Liver (tissue), 8 donors: ENCODE measurements at regions not wholly inside any gene's neighbourhood (a gene's known extent, or its start where the extent isn't known, plus 50 kb on each side); places are given as distances from the start of the nearest gene placed in this dataset.

Experiments
- DNase-seq: peaks from one replicate; pipeline ENCODE4 v3.0.0-alpha.2; 2017; ENCODE audit warnings: low spot score
- H3K27ac ChIP-seq, 2 donors: one replicate each; pipeline ENCODE4 v1.7.0; 2013; ENCODE audit warnings: inconsistent platforms in 2 of 2, low read length in 2 of 2, control low read depth in 1 of 2, low read depth in 1 of 2, mild to moderate bottlenecking in 1 of 2
- H3K27me3 ChIP-seq, 4 donors: one replicate each; pipeline versions ENCODE4 v1.6.1 to v1.7.0; 2013; ENCODE audit warnings: low read length in 3 of 4, inconsistent platforms in 1 of 4, mild to moderate bottlenecking in 1 of 4, moderate library complexity in 1 of 4; ENCODE audit not compliant: control insufficient read depth in 4 of 4, insufficient read depth in 4 of 4
- H3K36me3 ChIP-seq, 4 donors: one replicate each; pipeline versions ENCODE4 v1.6.1 to v1.7.0; 2013; ENCODE audit warnings: low read length in 3 of 4, mild to moderate bottlenecking in 3 of 4, low read depth in 1 of 4, moderate library complexity in 1 of 4; ENCODE audit not compliant: control insufficient read depth in 4 of 4, insufficient read depth in 3 of 4
- H3K4me1 ChIP-seq, 4 donors: one replicate each; pipeline versions ENCODE4 v1.6.1 to v1.7.0; 2013; ENCODE audit warnings: low read length in 3 of 4, mild to moderate bottlenecking in 3 of 4, moderate library complexity in 1 of 4; ENCODE audit not compliant: control insufficient read depth in 4 of 4, insufficient read depth in 4 of 4
- H3K4me3 ChIP-seq, 3 donors: one replicate each; pipeline versions ENCODE4 v1.6.1 to v1.7.0; 2013; ENCODE audit warnings: low read length in 3 of 3, control low read depth in 1 of 3, low read depth in 1 of 3, mild to moderate bottlenecking in 1 of 3
- H3K9ac ChIP-seq, 2 donors: one replicate each; pipeline ENCODE4 v1.7.0; 2013; ENCODE audit warnings: low read length in 2 of 2, mild to moderate bottlenecking in 2 of 2, moderate library complexity in 2 of 2, control low read depth in 1 of 2, low read depth in 1 of 2
- H3K9me3 ChIP-seq, 4 donors: one replicate each; pipeline versions ENCODE4 v1.6.1 to v1.7.0; 2013; ENCODE audit warnings: low read length in 3 of 4; ENCODE audit not compliant: control insufficient read depth in 4 of 4
- EGR1 ChIP-seq, 2 donors: IDR thresholded peaks; 2 replicates each; pipeline ENCODE4 v1.6.1; 2016 to 2018; ENCODE audit warnings: antibody characterized with exemption in 2 of 2, low read depth in 2 of 2
- FOXA1 ChIP-seq: IDR thresholded peaks from 2 replicates; pipeline ENCODE4 v1.6.1; 2016; ENCODE audit warnings: antibody characterized with exemption
- FOXA2 ChIP-seq: IDR thresholded peaks from 2 replicates; pipeline ENCODE4 v1.6.1; 2016; ENCODE audit warnings: antibody characterized with exemption
- GABPA ChIP-seq, 2 donors: IDR thresholded peaks in 1 of 2; conservative IDR thresholded peaks in 1 of 2; 2 replicates each; pipeline ENCODE4 v1.6.1; 2016; ENCODE audit warnings: antibody characterized with exemption in 2 of 2, mild to moderate bottlenecking in 1 of 2, moderate library complexity in 1 of 2
- HNF4A ChIP-seq, 2 donors: conservative IDR thresholded peaks; 2 replicates each; pipeline ENCODE4 v1.6.1; 2016; ENCODE audit warnings: antibody characterized with exemption in 2 of 2, mild to moderate bottlenecking in 2 of 2
- HNF4G ChIP-seq: IDR thresholded peaks from 2 replicates; pipeline ENCODE4 v1.6.1; 2016; ENCODE audit warnings: antibody characterized with exemption
- JUND ChIP-seq, 2 donors: IDR thresholded peaks; 2 replicates each; pipeline ENCODE4 v1.6.1; 2016; ENCODE audit warnings: antibody characterized with exemption in 2 of 2
- NR2F2 ChIP-seq: IDR thresholded peaks from 2 replicates; pipeline ENCODE4 v1.6.1; 2016; ENCODE audit warnings: antibody characterized with exemption
- RAD21 ChIP-seq, 2 donors: IDR thresholded peaks; 2 replicates each; pipeline ENCODE4 v1.6.1; 2016; ENCODE audit warnings: antibody characterized with exemption in 2 of 2, mild to moderate bottlenecking in 2 of 2
- RXRA ChIP-seq, 2 donors: IDR thresholded peaks; 2 replicates each; pipeline ENCODE4 v1.6.1; 2017 to 2018; ENCODE audit warnings: antibody characterized with exemption in 2 of 2, mild to moderate bottlenecking in 1 of 2
- SP1 ChIP-seq: IDR thresholded peaks from 2 replicates; pipeline ENCODE4 v1.6.1; 2018; ENCODE audit warnings: antibody characterized with exemption, mild to moderate bottlenecking
- TAF1 ChIP-seq: conservative IDR thresholded peaks from 2 replicates; pipeline ENCODE4 v1.6.1; 2016; ENCODE audit warnings: antibody characterized with exemption, mild to moderate bottlenecking
- YY1 ChIP-seq: IDR thresholded peaks from 2 replicates; pipeline ENCODE4 v1.6.1; 2016; ENCODE audit warnings: antibody characterized with exemption, mild to moderate bottlenecking
- WGBS: extraction: QIAGEN DNeasy Blood & Tissue Kit; methylation state at CpG from one replicate; pipeline ENCODE4 v1.1.7; 2013; 5-methylcytosine and 5-hydroxymethylcytosine counted together
- TF ChIP-seq, protein P1 (sequence below): IDR thresholded peaks from 2 replicates; pipeline ENCODE4 v1.6.1; 2016; ENCODE audit warnings: antibody characterized with exemption
- TF ChIP-seq, protein P2 (sequence below): IDR thresholded peaks from 2 replicates; pipeline ENCODE4 v1.6.1; 2016; ENCODE audit warnings: antibody characterized with exemption, mild to moderate bottlenecking
- TF ChIP-seq, protein P3 (sequence below): fragments of 150-350 bp; IDR thresholded peaks from 2 replicates; pipeline ENCODE4 v1.5.1; 2017; ENCODE audit warnings: improper control_type of control experiment, low read depth, low read length; ENCODE audit not compliant: missing input control
- TF ChIP-seq, protein P4 (sequence below): IDR thresholded peaks from 2 replicates; pipeline ENCODE4 v1.6.1; 2016; ENCODE audit warnings: antibody characterized with exemption
- TF ChIP-seq, protein P5 (sequence below): IDR thresholded peaks from 2 replicates; pipeline ENCODE4 v1.6.1; 2016; ENCODE audit warnings: antibody characterized with exemption
- donor health status: healthy.
- donor health status: healthy.
- donor health status: healthy.
- donor health status: healthy.
- donor health status: healthy.

DNA sequence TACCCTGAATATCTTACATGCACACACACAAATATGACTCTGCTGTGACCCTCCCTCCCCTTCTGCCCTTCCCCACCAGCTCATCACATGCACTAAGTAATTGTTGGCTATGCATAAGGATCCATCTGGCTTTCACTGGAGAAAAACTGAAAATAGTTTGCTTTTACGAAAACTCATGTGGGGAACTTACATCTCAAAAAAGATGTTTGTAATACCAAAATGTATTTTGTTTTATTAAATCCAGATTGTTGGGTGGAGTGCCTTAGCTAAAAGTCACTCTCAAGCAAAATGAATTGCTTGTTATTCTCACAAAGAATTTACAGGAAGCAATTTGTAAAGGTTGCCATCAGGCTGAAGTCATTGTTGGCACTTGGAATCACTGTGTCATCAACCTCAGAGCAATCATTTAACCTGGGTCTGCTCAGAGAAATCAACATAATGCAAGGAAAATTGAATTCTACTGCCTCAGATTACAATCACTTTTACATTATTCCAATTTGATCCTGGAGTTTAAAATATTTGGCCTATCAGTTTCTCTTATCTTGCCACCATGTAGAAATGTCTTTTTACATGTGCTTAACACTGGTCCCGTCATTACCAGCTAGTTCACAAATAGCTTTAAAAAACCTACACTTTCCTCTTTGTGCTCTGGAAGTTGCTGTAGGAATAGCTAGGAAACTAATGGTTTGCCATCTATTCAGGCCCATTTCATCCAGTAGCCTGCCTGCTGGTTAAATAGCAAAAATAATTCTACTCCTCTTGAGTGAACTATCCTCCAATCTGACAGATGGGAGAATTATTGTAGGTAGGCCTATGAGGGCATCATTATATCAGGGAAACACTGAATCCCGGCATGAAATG, 90.3 kb upstream of the TMEM17 start:
- TF ChIP-seq, protein P1, sequence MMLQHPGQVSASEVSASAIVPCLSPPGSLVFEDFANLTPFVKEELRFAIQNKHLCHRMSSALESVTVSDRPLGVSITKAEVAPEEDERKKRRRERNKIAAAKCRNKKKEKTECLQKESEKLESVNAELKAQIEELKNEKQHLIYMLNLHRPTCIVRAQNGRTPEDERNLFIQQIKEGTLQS = no peak
- TF ChIP-seq RXRA (IDR thresholded peaks at IDR 0.05) (peak in 1 of 2 donors; percentile 32), RAD21 (IDR thresholded peaks at IDR 0.05) (peak in 1 of 2 donors; percentile 25), GABPA (IDR thresholded peaks at IDR 0.05 in 1 of 2, conservative IDR thresholded peaks at IDR 0.05 in 1 of 2) (no peak), YY1 (peak; percentile 12), HNF4G (no peak), JUND (IDR thresholded peaks at IDR 0.05) (peak; percentile 31 to 66), TAF1 (no peak), FOXA2 (no peak), HNF4A (conservative IDR thresholded peaks at IDR 0.05) (peak; percentile 9 to 36)
- TF ChIP-seq, protein P2, sequence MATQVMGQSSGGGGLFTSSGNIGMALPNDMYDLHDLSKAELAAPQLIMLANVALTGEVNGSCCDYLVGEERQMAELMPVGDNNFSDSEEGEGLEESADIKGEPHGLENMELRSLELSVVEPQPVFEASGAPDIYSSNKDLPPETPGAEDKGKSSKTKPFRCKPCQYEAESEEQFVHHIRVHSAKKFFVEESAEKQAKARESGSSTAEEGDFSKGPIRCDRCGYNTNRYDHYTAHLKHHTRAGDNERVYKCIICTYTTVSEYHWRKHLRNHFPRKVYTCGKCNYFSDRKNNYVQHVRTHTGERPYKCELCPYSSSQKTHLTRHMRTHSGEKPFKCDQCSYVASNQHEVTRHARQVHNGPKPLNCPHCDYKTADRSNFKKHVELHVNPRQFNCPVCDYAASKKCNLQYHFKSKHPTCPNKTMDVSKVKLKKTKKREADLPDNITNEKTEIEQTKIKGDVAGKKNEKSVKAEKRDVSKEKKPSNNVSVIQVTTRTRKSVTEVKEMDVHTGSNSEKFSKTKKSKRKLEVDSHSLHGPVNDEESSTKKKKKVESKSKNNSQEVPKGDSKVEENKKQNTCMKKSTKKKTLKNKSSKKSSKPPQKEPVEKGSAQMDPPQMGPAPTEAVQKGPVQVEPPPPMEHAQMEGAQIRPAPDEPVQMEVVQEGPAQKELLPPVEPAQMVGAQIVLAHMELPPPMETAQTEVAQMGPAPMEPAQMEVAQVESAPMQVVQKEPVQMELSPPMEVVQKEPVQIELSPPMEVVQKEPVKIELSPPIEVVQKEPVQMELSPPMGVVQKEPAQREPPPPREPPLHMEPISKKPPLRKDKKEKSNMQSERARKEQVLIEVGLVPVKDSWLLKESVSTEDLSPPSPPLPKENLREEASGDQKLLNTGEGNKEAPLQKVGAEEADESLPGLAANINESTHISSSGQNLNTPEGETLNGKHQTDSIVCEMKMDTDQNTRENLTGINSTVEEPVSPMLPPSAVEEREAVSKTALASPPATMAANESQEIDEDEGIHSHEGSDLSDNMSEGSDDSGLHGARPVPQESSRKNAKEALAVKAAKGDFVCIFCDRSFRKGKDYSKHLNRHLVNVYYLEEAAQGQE = no peak
- TF ChIP-seq, protein P3, sequence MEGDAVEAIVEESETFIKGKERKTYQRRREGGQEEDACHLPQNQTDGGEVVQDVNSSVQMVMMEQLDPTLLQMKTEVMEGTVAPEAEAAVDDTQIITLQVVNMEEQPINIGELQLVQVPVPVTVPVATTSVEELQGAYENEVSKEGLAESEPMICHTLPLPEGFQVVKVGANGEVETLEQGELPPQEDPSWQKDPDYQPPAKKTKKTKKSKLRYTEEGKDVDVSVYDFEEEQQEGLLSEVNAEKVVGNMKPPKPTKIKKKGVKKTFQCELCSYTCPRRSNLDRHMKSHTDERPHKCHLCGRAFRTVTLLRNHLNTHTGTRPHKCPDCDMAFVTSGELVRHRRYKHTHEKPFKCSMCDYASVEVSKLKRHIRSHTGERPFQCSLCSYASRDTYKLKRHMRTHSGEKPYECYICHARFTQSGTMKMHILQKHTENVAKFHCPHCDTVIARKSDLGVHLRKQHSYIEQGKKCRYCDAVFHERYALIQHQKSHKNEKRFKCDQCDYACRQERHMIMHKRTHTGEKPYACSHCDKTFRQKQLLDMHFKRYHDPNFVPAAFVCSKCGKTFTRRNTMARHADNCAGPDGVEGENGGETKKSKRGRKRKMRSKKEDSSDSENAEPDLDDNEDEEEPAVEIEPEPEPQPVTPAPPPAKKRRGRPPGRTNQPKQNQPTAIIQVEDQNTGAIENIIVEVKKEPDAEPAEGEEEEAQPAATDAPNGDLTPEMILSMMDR = no peak
- no peaks in the 10 kb centered on the region for H3K36me3 ChIP-seq
- 85% methylated on average over 3 of the region's 3 CpGs for WGBS
- H3K4me3 ChIP-seq = no peak overlapping the region
- peak overlapping the region; percentile 75 to 92 for H3K27ac ChIP-seq
- H3K27me3 ChIP-seq = no peaks in the 10 kb centered on the region
- H3K4me1 ChIP-seq = peaks cover 0 to 18% (median 3%) of the 10 kb centered on the region in 4 donors
- no peaks in the 10 kb centered on the region for H3K9me3 ChIP-seq
- DNase-seq = no peak
- H3K9ac ChIP-seq = peak overlapping the region in 1 of 2 donors; percentile 26

DNA sequence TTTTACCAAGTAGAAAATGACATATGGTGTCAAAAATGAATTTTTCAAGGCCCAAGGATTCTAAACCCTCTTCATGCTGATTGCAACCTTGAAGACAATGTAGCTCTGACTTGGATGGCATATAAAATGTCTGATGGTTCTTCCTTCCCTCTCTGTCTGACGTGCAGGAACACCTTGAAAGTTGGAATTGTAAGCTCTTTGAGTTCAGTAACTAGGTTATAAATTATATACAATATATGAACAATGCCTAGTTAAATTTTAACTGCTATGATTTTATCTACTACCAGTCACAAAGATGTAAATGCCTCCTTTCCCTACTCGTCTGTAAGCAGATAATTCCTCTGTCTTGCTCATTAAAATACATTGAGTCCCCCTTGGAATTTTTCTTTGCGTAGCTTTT, 89.5 kb upstream of the TMEM17 start:
- WGBS = 90% methylated on average over 3 of the region's 3 CpGs
- TF ChIP-seq, protein P1 = no peak
- TF ChIP-seq FOXA1 (no peak), HNF4A (conservative IDR thresholded peaks at IDR 0.05) (no peak), YY1 (no peak), NR2F2 (no peak), RXRA (IDR thresholded peaks at IDR 0.05) (no peak), SP1 (no peak), TAF1 (no peak), GABPA (IDR thresholded peaks at IDR 0.05 in 1 of 2, conservative IDR thresholded peaks at IDR 0.05 in 1 of 2) (no peak), HNF4G (no peak), RAD21 (IDR thresholded peaks at IDR 0.05) (no peak), EGR1 (IDR thresholded peaks at IDR 0.05; ENCODE audit: low read depth in 2 of 2) (no peak), FOXA2 (no peak), JUND (IDR thresholded peaks at IDR 0.05) (no peak)
- TF ChIP-seq, protein P2 = no peak
- TF ChIP-seq, protein P4, sequence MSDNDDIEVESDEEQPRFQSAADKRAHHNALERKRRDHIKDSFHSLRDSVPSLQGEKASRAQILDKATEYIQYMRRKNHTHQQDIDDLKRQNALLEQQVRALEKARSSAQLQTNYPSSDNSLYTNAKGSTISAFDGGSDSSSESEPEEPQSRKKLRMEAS = no peak
- TF ChIP-seq, protein P5, sequence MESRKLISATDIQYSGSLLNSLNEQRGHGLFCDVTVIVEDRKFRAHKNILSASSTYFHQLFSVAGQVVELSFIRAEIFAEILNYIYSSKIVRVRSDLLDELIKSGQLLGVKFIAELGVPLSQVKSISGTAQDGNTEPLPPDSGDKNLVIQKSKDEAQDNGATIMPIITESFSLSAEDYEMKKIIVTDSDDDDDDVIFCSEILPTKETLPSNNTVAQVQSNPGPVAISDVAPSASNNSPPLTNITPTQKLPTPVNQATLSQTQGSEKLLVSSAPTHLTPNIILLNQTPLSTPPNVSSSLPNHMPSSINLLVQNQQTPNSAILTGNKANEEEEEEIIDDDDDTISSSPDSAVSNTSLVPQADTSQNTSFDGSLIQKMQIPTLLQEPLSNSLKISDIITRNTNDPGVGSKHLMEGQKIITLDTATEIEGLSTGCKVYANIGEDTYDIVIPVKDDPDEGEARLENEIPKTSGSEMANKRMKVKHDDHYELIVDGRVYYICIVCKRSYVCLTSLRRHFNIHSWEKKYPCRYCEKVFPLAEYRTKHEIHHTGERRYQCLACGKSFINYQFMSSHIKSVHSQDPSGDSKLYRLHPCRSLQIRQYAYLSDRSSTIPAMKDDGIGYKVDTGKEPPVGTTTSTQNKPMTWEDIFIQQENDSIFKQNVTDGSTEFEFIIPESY = no peak

More for the DNA sequence above, 89.5 kb upstream of the TMEM17 start:
- no peaks in the 10 kb centered on the region for H3K36me3 ChIP-seq
- H3K4me3 ChIP-seq = no peak overlapping the region
- H3K9me3 ChIP-seq = no peaks in the 10 kb centered on the region
- H3K9ac ChIP-seq = no peak overlapping the region
- peak overlapping the region; percentile 75 to 92 for H3K27ac ChIP-seq
- DNase-seq = no peak
- no peaks in the 10 kb centered on the region for H3K27me3 ChIP-seq
- H3K4me1 ChIP-seq = peaks cover 0 to 18% (median 3%) of the 10 kb centered on the region in 4 donors
